ENCODE measurements at regions not wholly inside any gene's neighbourhood (a gene's known extent, or its start where the extent isn't known, plus 50 kb on each side); places are given as distances from the start of the nearest gene placed in this dataset.

DNA sequence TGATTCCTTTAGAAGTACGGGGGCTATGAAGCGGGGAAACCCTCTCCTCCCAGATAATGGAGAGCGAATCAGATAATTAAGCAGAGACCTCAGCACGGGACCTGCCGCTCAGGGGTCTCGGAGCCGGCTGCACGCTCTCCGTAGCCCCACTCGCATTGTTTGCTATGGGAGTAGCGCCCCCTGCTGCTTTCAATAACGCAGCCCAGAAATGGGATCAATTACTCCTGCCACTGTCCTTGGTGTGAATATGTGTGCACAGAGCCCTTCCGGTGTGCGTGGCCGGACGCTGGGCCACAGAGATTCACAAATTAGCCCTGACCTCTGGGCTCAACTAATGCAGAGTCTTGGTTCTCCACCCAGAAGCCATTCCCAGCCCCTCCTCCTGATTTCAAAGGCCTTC lies 76.4 kb upstream of the TMEM132C start:
- H3K27me3 ChIP-seq (replicated peaks), result no peaks in the 10 kb centered on the region
- in situ Hi-C loops (cut with HindIII; ENCODE audit: low pct_ligation_motif_present, low sequenced_read_pairs), result no loop called here
- TF ChIP-seq, protein P1, sequence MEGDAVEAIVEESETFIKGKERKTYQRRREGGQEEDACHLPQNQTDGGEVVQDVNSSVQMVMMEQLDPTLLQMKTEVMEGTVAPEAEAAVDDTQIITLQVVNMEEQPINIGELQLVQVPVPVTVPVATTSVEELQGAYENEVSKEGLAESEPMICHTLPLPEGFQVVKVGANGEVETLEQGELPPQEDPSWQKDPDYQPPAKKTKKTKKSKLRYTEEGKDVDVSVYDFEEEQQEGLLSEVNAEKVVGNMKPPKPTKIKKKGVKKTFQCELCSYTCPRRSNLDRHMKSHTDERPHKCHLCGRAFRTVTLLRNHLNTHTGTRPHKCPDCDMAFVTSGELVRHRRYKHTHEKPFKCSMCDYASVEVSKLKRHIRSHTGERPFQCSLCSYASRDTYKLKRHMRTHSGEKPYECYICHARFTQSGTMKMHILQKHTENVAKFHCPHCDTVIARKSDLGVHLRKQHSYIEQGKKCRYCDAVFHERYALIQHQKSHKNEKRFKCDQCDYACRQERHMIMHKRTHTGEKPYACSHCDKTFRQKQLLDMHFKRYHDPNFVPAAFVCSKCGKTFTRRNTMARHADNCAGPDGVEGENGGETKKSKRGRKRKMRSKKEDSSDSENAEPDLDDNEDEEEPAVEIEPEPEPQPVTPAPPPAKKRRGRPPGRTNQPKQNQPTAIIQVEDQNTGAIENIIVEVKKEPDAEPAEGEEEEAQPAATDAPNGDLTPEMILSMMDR (IDR thresholded peaks at IDR 0.05; ENCODE audit: low read depth, low read length, missing control alignments), result peak; percentile 28

DNA sequence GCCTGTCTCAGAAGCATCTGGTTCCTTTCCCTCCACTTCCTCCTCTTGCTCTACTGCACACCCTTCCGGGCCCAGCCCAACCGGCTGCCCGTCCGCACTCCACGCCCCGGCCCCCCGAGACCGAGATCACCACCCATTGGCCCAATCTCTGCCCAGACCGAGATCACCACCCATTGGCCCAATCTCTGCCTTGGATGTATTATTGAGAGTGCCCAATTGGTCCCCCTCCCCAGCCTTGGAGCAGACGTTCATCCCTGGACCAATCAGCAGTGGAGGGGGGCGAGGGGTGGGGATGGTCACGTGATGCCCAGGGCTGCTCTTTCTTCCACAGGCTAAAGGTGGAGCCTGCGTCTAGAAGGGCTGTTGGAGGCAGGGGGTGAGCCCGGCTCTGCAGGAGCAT lies 75.6 kb upstream of the TMEM132C start:
- no peak for DNase-seq
- no peaks in the 10 kb centered on the region for H3K27me3 ChIP-seq (replicated peaks)
- no peak overlapping the region for H3K27ac ChIP-seq
- H3K36me3 ChIP-seq (replicated peaks), result no peaks in the 10 kb centered on the region
- H3K4me3 ChIP-seq (ENCODE audit: low read depth, low read length), result no peak overlapping the region
- in situ Hi-C loops (cut with HindIII; ENCODE audit: low pct_ligation_motif_present, low sequenced_read_pairs), result no loop called here
- TF ChIP-seq, protein P1 (IDR thresholded peaks at IDR 0.05; ENCODE audit: low read depth, low read length, missing control alignments), result no peak

More for the DNA sequence above, 76.4 kb upstream of the TMEM132C start:
- no peak overlapping the region for H3K27ac ChIP-seq
- DNase-seq, result no peak
- no peaks in the 10 kb centered on the region for H3K36me3 ChIP-seq (replicated peaks)
- H3K4me3 ChIP-seq (ENCODE audit: low read depth, low read length), result no peak overlapping the region

DNA sequence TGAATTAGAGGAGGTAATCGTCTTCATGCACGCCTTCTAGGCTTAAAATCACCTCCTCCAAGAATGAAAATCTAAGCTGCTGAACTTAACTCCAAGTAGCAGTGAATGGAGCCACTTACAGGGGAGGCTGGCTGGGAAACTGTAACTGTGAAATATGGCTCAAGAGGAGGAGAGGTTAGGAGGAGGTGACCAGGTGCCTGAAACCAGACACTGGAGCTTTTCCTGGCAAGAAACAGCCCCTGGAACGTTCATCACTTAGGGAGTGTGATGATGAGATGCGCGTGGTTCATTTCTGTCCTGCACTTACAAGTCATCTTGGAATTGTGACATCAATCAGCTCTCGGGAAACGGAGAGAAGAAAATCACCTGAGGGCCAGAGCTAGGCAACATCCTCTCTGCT lies 62.3 kb upstream of the TMEM132C start:
- TF ChIP-seq, protein P1 (IDR thresholded peaks at IDR 0.05; ENCODE audit: low read depth, low read length, missing control alignments), result no peak
- in situ Hi-C loops (cut with HindIII; ENCODE audit: low pct_ligation_motif_present, low sequenced_read_pairs), result no loop called here
- H3K27me3 ChIP-seq (replicated peaks), result no peaks in the 10 kb centered on the region

DNA sequence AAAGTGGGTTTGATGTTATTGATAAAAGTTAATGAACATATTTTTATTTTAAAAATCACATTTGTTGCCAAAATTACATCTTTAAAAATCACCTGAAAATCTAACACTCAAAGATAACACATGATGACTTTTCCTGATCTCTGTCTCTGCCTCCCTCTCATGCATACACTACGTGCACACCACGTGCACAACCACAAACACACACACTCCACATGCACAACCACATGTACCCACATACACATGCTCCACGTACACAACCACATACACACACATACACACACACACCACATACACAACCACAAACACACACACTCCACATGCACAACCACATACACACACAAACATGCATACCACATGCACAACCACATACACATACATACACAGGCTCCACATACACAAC lies 61.8 kb upstream of the TMEM132C start:
- TF ChIP-seq, protein P1 (IDR thresholded peaks at IDR 0.05; ENCODE audit: low read depth, low read length, missing control alignments), result no peak
- in situ Hi-C loops (cut with HindIII; ENCODE audit: low pct_ligation_motif_present, low sequenced_read_pairs), result no loop called here
- H3K27ac ChIP-seq, result no peak overlapping the region
- H3K36me3 ChIP-seq (replicated peaks), result no peaks in the 10 kb centered on the region
- no peak overlapping the region for H3K4me3 ChIP-seq (ENCODE audit: low read depth, low read length)
- DNase-seq, result no peak
- no peaks in the 10 kb centered on the region for H3K27me3 ChIP-seq (replicated peaks)

More for the DNA sequence above, 62.3 kb upstream of the TMEM132C start:
- Histone ChIP-seq H3K4me3 (ENCODE audit: low read depth, low read length) (no peak overlapping the region), H3K27ac (no peak overlapping the region), H3K36me3 (replicated peaks) (no peaks in the 10 kb centered on the region)
- DNase-seq, result no peak

DNA sequence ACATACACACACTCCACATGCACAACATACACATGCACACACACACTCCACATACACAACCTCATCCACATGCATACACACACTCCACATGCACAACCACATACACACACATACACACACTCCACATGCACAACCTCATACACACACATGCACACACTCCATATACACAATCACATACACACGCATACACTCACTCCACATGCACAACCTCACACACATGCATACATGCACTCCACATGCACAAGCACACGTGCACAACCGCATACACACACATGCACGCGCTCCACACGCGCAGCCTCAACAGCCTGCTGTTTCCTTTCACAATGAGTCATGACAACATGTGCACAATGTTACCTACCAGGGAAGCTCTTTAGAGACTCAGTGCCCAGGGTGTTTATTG lies 61.2 kb upstream of the TMEM132C start:
- H3K27ac ChIP-seq, result no peak overlapping the region
- no peaks in the 10 kb centered on the region for H3K36me3 ChIP-seq (replicated peaks)
- no peak overlapping the region for H3K4me3 ChIP-seq (ENCODE audit: low read depth, low read length)
- TF ChIP-seq, protein P1 (IDR thresholded peaks at IDR 0.05; ENCODE audit: low read depth, low read length, missing control alignments), result no peak
- in situ Hi-C loops (cut with HindIII; ENCODE audit: low pct_ligation_motif_present, low sequenced_read_pairs), result no loop called here
- no peaks in the 10 kb centered on the region for H3K27me3 ChIP-seq (replicated peaks)
- DNase-seq, result no peak
